DOHH2 (cell line): ENCODE measurements at regions not wholly inside any gene's neighbourhood (a gene's known extent, or its start where the extent isn't known, plus 50 kb on each side); places are given as distances from the start of the nearest gene placed in this dataset.

ENCODE experiments used
- CTCF ChIP-seq: fragments of 200-600 bp; sonication (generic); IDR thresholded peaks from one replicate; pipeline ENCODE4 v1.5.1; 2014; ENCODE audit warnings: antibody characterized with exemption, mild to moderate bottlenecking, low read depth, low read length; ENCODE audit not compliant: poor library complexity, severe bottlenecking
- EZH2phosphoT487 ChIP-seq: fragments of 200-600 bp; sonication (generic); IDR thresholded peaks from 2 replicates; pipeline ENCODE4 v1.6.1; 2017; ENCODE audit warnings: borderline replicate concordance, mild to moderate bottlenecking, antibody characterized with exemption, low read length, moderate library complexity, mixed read lengths

- no peak for TF ChIP-seq CTCF
- TF ChIP-seq EZH2phosphoT487 = no peak
These were observed 325.7 kb upstream of the RGS6 start for GRCh38 chr14:71606575-71606974.
